CD8-positive, alpha-beta memory T cell (primary cell): ENCODE measurements at regions not wholly inside any gene's neighbourhood (a gene's known extent, or its start where the extent isn't known, plus 50 kb on each side); places are given as distances from the start of the nearest gene placed in this dataset.
"Not testable (repeated sequence)": the region's sequence is repeated elsewhere in the genome, so short reads cannot be mapped to it uniquely, and the experiment has no call there.

Experiments
- CTCF ChIA-PET: fragments of 350-600 bp; sonication (Branson Sonifier 250); formaldehyde crosslinking; loops from one replicate; lab custom pipeline; 2021; ENCODE audit warnings: antibody characterized with exemption; lab: Charles Lee
- POLR2A ChIA-PET: fragments of 350-600 bp; sonication (Branson Sonifier 250); formaldehyde crosslinking; loops from one replicate; lab custom pipeline; 2021; ENCODE audit warnings: antibody characterized with exemption; lab: Charles Lee
- DNase-seq, 5 donors: peaks; one replicate each; pipeline versions ENCODE4 v3.0.0 to v3.0.0-alpha.2; 2020 to 2022; ENCODE audit warnings: mixed read lengths in 1 of 5
- H3K27ac ChIP-seq: one replicate; pipeline ENCODE4 v1.7.0; 2013; ENCODE audit warnings: low read depth, mild to moderate bottlenecking, low read length, moderate library complexity
- H3K27me3 ChIP-seq: 2 replicates; pipeline ENCODE4 v1.7.0; 2013; ENCODE audit warnings: low read length, mild to moderate bottlenecking; ENCODE audit not compliant: insufficient read depth, poor library complexity, severe bottlenecking
- H3K36me3 ChIP-seq: 2 replicates; pipeline ENCODE4 v1.7.0; 2013; ENCODE audit warnings: mild to moderate bottlenecking, low read length, moderate library complexity; ENCODE audit not compliant: insufficient read depth
- H3K4me1 ChIP-seq: 2 replicates; pipeline ENCODE4 v1.7.0; 2013; ENCODE audit warnings: mild to moderate bottlenecking, low read length, moderate library complexity; ENCODE audit not compliant: insufficient read depth
- H3K4me3 ChIP-seq: 2 replicates; pipeline ENCODE4 v1.7.0; 2013; ENCODE audit warnings: mild to moderate bottlenecking, low read length
- H3K9me3 ChIP-seq: 2 replicates; pipeline ENCODE4 v1.7.0; 2013; ENCODE audit warnings: mild to moderate bottlenecking, low read length
- H3K27ac Mint-ChIP-seq, 8 donors: one replicate each; pipeline ENCODE4 v1.8.0; 2020 to 2021; ENCODE audit warnings: mixed read lengths in 8 of 8, mild to moderate bottlenecking in 6 of 8, inconsistent platforms in 3 of 8, moderate library complexity in 3 of 8
- H3K27me3 Mint-ChIP-seq, 2 donors: one replicate each; pipeline ENCODE4 v1.8.0; 2020 to 2021; ENCODE audit warnings: mixed read lengths in 2 of 2, mild to moderate bottlenecking in 1 of 2, moderate library complexity in 1 of 2
- H3K36me3 Mint-ChIP-seq, 3 donors: one replicate each; pipeline ENCODE4 v1.8.0; 2020 to 2021; ENCODE audit warnings: mixed read lengths in 3 of 3, inconsistent platforms in 1 of 3, mild to moderate bottlenecking in 1 of 3
- H3K4me1 Mint-ChIP-seq, 3 donors: one replicate each; pipeline ENCODE4 v1.8.0; 2020 to 2021; ENCODE audit warnings: mixed read lengths in 3 of 3, inconsistent platforms in 1 of 3, mild to moderate bottlenecking in 1 of 3
- H3K4me3 Mint-ChIP-seq, 7 donors: one replicate each; pipeline ENCODE4 v1.8.0; 2020 to 2021; ENCODE audit warnings: mixed read lengths in 7 of 7, mild to moderate bottlenecking in 6 of 7, moderate library complexity in 4 of 7, inconsistent platforms in 2 of 7
- H3K9me3 Mint-ChIP-seq, 5 donors: one replicate each; pipeline ENCODE4 v1.8.0; 2020 to 2022; ENCODE audit warnings: mixed read lengths in 5 of 5, mild to moderate bottlenecking in 3 of 5, moderate library complexity in 2 of 5, inconsistent platforms in 1 of 5

- H3K9me3 ChIP-seq, H3K4me3 Mint-ChIP-seq, H3K27ac Mint-ChIP-seq, H3K4me1 ChIP-seq, POLR2A ChIA-PET, H3K4me1 Mint-ChIP-seq, H3K27ac ChIP-seq, H3K36me3 ChIP-seq, H3K27me3 ChIP-seq, H3K36me3 Mint-ChIP-seq, DNase-seq, CTCF ChIA-PET, H3K4me3 ChIP-seq, H3K9me3 Mint-ChIP-seq: not testable (repeated sequence)
- peaks cover 4 to 13% of the 10 kb centered on the region in 2 donors for H3K27me3 Mint-ChIP-seq
Measured at GRCh38 chr7:76678500-76678899, 51.4 kb upstream of the POMZP3 start.

DNA sequence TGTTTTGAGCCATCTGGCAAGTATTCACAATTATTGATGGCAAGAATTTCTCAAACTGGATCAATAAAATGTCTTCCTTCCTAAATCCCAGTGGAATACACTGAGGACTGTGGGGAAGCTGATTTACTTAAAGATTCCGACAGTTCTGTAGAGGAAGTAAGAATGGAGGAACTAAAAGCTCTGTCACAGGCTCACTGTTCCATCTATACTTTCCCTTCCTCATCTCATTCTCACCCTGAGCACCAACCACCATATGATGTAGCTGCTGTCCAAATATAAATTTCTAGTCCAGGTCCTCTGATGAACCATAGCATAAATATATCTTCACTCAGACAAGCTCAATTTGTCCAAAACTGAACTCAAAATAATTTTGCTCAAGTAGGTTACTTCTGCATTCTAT is 49.8 kb upstream of the POMZP3 start:
- H3K4me1 Mint-ChIP-seq, DNase-seq, H3K27ac Mint-ChIP-seq, H3K36me3 Mint-ChIP-seq, H3K9me3 Mint-ChIP-seq, H3K27me3 ChIP-seq, H3K9me3 ChIP-seq, H3K27ac ChIP-seq, H3K36me3 ChIP-seq, POLR2A ChIA-PET, H3K4me3 ChIP-seq, H3K4me3 Mint-ChIP-seq, CTCF ChIA-PET, H3K4me1 ChIP-seq: not testable (repeated sequence)
- peaks cover 4 to 21% of the 10 kb centered on the region in 2 donors for H3K27me3 Mint-ChIP-seq
